GM21737 (cell line): ENCODE measurements at regions not wholly inside any gene's neighbourhood (a gene's known extent, or its start where the extent isn't known, plus 50 kb on each side); places are given as distances from the start of the nearest gene placed in this dataset.
A peak's percentile ranks its signal among the peaks of the same experiment; 100 is the strongest.

ENCODE experiments used
- ATAC-seq: cut with Tn5 transposase; IDR thresholded peaks from one replicate; pipeline ENCODE4 v1.9.1; 2021; ENCODE audit warnings: mild to moderate bottlenecking, moderate library complexity; ENCODE audit not compliant: unreplicated experiment

- ATAC-seq, result no peak
These were observed 490.5 kb upstream of the MEX3C start for GRCh38 chr18:51687845-51688585.

DNA sequence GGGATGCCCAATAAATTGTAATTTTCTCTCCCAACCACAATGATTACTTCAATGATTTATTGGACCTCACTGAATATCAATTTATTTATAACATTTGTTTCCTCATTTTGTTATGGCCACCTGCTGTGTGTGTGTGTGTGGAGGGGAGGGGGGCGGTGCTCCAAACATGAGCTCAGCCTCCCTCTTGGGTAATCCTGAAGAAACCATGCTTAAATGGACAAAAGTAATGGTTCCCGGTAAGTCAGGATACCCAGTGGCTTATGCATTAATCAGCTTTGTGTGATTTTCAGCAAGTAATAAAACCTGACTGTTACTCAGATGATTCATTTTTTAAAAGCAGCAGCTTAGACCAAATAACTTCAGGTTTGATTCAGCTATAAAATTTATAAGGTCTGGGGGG lies 495.1 kb upstream of the MEX3C start:
- no peak for ATAC-seq

DNA sequence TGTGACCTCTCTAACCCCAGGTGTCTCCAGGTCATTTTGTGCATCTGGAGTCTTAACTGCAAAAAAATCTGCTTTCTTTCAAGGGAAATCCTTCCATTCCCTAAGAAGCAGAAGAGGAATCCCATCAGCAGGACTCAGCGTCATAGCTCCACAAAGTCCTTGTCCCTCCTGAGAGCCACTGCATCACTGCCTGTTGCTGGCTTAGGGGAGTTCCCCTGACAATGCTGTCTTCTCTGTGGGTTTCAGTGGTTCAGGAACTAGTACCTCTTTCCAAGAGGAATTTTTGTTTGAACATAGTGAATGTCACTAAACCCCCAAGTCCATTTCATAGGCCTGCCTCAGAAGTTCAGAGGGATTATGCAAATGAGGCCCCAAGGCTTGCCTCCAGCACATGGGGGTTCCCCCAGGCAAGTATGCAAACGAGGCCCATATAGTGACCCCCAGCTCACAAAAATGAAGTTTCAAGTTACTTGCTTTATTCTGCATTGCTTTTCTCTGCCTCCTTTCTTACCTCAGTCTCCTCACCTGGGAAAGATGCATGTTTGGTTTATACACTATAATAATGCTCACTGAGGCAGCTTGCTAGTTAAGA lies 513.9 kb upstream of the MEX3C start:
- no peak for ATAC-seq

GRCh38 chr18:51712821-51713220 lies 515.3 kb upstream of the MEX3C start:
- no peak for ATAC-seq

DNA sequence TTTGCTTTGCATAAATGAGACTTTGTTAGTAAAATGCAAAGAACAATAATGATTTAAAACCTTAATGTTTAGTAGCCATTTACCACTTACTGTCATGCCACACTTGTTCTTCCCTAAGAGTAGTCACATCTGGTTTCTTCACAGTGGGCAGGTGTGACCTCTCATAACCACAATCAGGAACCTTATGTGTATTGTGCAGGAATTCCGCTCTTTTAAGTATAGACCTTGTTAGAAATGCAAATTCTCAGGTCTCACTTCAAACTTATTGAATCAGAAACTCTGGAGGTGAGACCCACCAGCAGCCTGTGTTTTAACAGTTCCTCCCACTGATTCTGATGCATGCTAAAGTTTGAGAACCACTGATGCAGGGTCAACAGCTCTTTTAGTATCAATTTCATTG lies 518.8 kb upstream of the MEX3C start:
- ATAC-seq, result no peak

GRCh38 chr18:51721388-51721787 lies 523.9 kb upstream of the MEX3C start:
- ATAC-seq, result no peak

DNA sequence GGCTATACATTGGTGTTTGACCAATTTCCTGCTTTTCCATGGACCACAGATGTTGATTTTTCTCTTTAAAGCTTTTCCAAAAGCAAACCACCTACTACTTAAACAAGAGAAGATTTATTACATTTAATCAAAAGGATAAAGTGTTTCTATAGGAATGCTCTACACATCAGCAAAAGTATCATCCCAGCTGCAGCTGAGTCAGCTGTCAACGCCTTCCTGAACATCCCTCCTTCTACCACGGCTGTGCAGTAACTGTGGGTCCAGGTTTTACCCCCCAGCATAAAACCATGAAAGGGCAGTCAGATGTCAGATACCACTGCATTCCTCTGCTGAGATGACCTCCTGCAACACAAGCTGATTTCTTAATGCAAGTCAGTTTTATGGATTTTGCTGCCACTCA lies 524.5 kb upstream of the MEX3C start:
- no peak for ATAC-seq

DNA sequence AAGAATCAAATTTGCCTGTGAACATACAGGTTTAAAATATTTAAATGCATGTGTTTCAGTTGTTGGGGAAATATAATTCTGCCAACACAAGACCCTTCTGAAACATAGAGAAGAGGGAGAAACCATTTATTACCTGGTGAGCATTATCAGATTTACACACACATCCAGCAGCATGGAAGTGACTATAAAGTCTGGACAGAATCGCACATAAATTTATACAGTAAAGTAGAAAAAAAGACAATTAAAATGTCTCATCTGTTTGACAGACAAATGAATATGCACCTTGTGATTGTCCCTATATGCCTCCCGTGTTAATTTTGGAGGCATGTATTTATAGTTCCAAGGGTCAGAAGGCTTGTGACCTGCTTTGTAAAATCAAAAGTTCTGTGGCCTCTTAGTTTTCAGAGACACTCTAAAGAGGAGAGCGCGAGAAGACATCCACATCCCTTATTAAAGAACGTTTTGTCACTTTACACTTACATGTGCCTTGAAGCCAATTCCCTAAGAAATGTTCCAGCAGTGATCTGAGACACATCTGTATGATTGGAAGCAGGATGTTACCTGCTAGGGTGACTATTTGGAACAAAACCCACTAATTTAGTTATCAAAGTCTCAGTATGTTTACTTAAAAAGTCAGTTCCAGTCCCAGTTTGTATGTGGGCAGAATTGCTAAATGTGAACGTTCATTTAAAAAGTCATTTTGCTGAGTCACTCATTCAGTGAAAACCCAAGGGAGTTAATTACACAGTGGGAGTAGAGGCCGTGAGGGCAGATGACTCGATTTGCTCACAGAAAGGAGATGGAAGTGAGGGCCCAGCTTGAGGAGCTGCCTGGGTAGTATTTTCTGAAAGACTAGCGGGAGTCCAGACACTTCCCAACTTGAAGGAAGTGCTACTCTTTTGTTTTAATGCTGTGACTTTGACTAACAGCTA lies 527.6 kb upstream of the MEX3C start:
- no peak for ATAC-seq

DNA sequence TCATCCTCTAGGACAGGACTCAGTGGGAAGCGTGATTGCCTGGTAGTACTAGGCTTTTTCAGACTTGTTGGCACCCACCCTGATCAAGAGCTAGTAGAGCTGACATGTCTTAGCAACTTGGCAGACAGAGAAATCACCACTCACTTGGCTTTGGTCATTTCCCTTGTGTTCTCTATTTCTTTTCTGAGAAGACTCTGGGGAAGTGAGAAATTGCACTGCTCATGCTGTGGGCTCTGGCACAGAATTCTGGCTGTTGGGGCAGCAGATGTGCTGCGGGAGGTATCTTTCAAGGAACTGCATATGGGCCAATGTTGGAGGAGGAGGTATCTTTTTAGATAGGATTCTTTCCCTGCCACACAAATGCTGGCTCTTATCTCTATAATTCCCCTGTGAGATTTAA lies 529.1 kb upstream of the MEX3C start:
- no peak for ATAC-seq

- ATAC-seq, result peak; percentile 66
These were observed 530.3 kb upstream of the MEX3C start for GRCh38 chr18:51727780-51728179.

GRCh38 chr18:51731070-51731469 lies 533.6 kb upstream of the MEX3C start:
- ATAC-seq, result no peak

DNA sequence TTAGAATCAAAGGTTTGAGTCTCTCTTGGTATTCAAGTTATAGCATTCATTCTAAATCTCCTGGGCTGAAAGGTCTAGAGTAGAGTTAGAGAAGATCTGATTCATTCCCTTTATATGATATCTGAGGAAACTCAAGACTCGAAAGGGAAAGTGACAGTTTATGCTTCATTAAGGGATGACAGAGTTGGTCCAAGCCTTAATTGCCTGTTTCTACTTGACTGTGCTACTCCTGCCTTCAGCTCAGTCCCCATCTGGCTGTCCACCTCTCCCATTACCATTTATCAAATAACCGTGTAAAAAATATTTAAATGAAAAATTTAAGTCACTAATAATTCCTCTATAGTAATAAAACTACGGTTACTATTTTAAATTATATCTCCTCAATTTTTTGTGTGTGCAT lies 537.1 kb upstream of the MEX3C start:
- ATAC-seq, result no peak

- peak; percentile 97 for ATAC-seq
These were observed 541.7 kb upstream of the MEX3C start for GRCh38 chr18:51739044-51739666.

- ATAC-seq, result no peak
These were observed 554.4 kb upstream of the MEX3C start for GRCh38 chr18:51751901-51752300.

GRCh38 chr18:51753365-51754057 lies 556.0 kb upstream of the MEX3C start:
- ATAC-seq, result no peak

- ATAC-seq, result no peak
These were observed 557.1 kb upstream of the MEX3C start for GRCh38 chr18:51754566-51754965.

DNA sequence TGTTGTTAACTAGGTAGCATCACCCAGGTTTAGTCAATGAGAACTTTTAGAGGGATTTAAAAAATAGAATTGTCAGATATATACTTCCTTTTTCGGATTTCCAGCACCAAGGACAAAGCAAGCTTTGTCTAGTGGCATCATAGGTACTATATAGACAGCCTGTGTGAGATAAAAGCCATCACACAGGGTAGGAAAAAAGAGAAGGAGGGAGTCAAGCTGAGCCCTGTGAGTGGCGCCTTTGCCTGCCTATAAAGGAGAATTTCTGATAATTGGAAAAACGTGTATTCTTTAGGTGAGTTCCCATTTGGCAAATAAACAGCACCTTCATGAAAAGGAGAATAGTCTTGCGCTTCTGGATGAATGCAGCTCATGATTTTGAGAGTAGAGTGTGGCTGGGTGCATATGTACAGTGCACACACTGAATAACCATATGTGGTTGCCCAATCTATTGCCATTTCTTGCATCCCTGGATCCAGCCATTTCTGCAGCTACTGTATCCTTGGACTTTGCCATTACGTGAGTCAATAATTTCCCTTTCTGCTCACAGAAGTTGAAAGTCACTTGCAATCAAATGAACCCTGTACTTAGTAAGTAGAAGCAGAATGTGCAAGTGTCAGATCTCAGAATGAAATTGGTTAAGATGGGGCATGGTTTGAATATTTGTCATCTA lies 559.9 kb upstream of the MEX3C start:
- ATAC-seq, result no peak

GRCh38 chr18:51762373-51762772 lies 564.9 kb upstream of the MEX3C start:
- no peak for ATAC-seq

DNA sequence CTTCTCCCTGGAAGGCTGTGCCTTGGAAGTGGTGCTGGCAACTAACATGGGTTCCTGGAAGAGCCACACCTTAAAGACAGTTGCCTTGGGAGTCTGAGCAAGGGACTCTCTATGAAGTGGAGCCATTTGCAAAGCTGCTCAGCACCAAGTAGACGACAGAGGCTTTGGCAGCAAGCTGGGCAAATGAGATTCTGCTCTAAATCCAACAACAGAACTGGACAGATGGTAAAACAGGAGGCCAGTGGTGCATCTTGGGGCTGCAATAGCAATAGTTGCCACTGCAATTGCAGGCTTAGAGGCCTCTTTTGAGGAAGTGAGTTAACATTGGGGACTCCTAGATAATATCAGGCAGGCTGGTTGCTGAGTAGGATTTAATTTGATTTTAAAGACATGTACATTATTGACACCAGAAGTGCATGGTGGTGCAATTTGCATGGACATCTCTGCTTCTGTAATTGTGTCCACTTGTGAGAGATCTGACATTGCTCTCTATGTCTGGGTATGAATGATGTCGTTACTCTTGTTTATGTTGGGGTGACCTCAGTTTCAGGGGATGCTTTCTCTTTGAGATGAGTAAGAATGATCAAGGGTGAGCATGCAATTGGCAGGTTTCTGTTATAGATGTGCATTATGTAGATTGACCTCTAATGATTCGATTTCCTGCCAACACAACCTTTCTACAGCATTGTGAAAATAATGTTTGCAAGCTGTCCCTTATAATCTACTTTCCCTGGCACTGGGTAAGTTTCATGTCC lies 568.3 kb upstream of the MEX3C start:
- no peak for ATAC-seq
